SJCRH30 (cell line): ENCODE measurements at regions not wholly inside any gene's neighbourhood (a gene's known extent, or its start where the extent isn't known, plus 50 kb on each side); places are given as distances from the start of the nearest gene placed in this dataset.
A peak's percentile ranks its signal among the peaks of the same experiment; 100 is the strongest.
"Not testable (repeated sequence)": the region's sequence is repeated elsewhere in the genome, so short reads cannot be mapped to it uniquely, and the experiment has no call there.

Experiments used
- DNase-seq, 2 experiments: peaks; one replicate each; pipeline ENCODE4 v3.0.0-alpha.2; 2015 to 2020
- H3K27ac ChIP-seq: fragments of 250-450 bp; sonication (Bioruptor Pico); 2 replicates; pipeline ENCODE4 v1.5.1; 2020; ENCODE audit warnings: mild to moderate bottlenecking, moderate library complexity
- H3K27me3 ChIP-seq: fragments of 250-450 bp; sonication (Bioruptor Pico); 2 replicates; pipeline ENCODE4 v1.5.1; 2020; ENCODE audit warnings: mild to moderate bottlenecking, moderate library complexity
- H3K36me3 ChIP-seq: fragments of 250-450 bp; sonication (Bioruptor Pico); 2 replicates; pipeline ENCODE4 v1.5.1; 2020; ENCODE audit warnings: mild to moderate bottlenecking, moderate library complexity
- H3K4me1 ChIP-seq: fragments of 250-450 bp; sonication (Bioruptor Pico); 2 replicates; pipeline ENCODE4 v1.5.1; 2020; ENCODE audit warnings: mild to moderate bottlenecking, moderate library complexity
- H3K4me3 ChIP-seq: fragments of 250-450 bp; sonication (Bioruptor Pico); 2 replicates; pipeline ENCODE4 v1.5.1; 2020; ENCODE audit warnings: mild to moderate bottlenecking, moderate library complexity
- H3K9me3 ChIP-seq: fragments of 250-450 bp; sonication (Bioruptor Pico); replicated peaks from 2 replicates; pipeline ENCODE4 v1.5.1; 2020; ENCODE audit warnings: mild to moderate bottlenecking, moderate library complexity

DNA sequence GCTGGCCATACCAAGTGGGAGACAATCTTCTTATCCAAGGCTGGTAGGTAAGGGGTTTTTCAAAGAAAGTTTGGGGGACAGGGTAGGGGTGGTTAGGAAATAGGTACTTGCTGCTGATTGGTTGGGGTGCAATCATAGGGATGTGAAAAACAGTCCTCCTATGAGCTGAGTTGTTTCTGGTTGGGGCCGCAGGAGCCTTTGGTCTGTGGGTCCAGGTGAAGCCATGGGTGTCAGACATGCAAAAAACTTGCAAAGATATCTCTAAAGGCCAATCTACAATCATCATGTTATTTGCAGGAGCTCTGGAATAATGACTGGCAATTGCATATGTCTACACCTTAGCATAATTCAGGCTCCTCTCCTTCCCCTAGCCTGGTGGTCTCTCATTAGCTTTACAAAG is 982.3 kb downstream of the DIPK2A start:
- H3K36me3 ChIP-seq = no peaks in the 10 kb centered on the region
- no peak overlapping the region for H3K27ac ChIP-seq
- no peaks in the 10 kb centered on the region for H3K27me3 ChIP-seq
- H3K4me1 ChIP-seq = no peaks in the 10 kb centered on the region
- DNase-seq = no peak
- H3K4me3 ChIP-seq = no peak overlapping the region
- no peaks in the 10 kb centered on the region for H3K9me3 ChIP-seq

DNA sequence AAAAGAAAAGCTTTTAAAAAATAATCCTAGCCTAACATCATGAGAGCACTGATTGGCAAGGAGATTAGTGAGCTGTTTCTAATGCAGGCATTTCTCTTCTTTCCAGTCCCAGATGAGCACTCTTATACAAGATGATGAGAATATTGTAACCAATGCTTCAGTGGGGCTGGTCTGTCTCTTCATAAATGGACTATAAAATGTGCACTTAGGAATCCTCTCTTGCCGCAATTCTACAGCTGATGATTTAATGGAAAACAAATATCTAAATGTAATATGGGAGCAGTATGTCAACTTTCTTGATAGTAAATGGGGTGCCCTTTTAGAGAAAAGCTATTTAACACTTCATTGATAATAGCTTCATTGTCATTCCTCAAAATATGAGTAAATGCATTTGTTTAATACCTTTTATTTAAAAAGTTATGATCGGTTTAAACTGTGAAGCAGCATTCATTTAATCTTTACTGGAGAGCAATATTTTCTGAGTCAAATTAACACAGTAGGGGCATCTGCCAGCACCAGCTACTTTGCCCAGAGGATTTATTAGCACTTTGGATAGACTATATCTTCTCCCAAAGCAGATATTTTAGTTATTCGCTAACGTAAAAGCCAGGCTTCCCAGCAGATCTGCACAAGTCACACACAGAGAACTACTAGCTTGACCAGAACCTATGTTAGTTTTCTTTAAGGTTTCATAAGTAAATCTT is 985.9 kb downstream of the DIPK2A start:
- Histone ChIP-seq H3K27ac (no peak overlapping the region), H3K9me3 (no peaks in the 10 kb centered on the region), H3K36me3 (no peaks in the 10 kb centered on the region), H3K27me3 (no peaks in the 10 kb centered on the region), H3K4me3 (no peak overlapping the region), H3K4me1 (no peaks in the 10 kb centered on the region)
- no peak for DNase-seq

DNA sequence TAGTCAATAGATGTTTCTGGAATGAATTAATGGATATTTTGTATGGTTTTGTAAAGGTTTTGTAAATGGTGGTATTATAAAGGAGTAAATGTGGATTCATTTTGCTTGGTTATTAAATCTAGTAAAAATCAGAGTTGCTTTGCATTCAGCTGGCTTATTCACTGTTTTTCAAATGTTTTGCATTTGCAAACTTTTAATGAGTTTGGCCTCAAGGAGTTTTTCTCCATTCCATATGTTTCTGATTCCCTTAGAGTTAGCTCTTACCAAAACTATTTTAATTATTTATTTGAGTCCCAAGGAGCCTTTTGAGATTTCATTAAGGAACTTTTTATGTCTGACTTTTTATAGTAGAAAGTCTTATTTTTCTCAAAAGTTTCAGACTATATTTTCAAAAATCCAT is 992.2 kb downstream of the DIPK2A start:
- no peak overlapping the region for H3K4me3 ChIP-seq

DNA sequence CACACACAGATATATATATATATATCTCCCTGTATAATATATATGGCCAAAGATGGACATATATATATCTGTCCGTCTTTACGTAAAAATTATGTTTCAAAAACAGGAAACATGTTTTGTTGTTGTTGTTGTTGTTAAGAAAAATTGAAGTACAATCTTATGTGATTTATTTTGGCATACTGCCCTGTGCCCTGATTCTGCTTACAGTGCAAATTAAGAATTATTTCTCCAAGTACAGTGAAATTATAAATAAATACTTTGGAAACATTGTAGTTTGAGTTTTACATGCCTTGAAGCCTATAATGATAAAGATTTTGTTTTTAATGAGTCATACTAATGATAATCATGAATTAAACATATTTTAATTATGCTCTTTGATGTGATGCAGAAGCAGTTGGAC is 994.9 kb downstream of the DIPK2A start:
- H3K27me3 ChIP-seq = no peaks in the 10 kb centered on the region
- H3K4me3 ChIP-seq = no peak overlapping the region
- DNase-seq = no peak
- no peak overlapping the region for H3K27ac ChIP-seq
- no peaks in the 10 kb centered on the region for H3K9me3 ChIP-seq
- H3K36me3 ChIP-seq = no peaks in the 10 kb centered on the region
- H3K4me1 ChIP-seq = no peaks in the 10 kb centered on the region

More for the DNA sequence above, 992.2 kb downstream of the DIPK2A start:
- Histone ChIP-seq H3K4me1 (no peaks in the 10 kb centered on the region), H3K36me3 (no peaks in the 10 kb centered on the region), H3K27me3 (no peaks in the 10 kb centered on the region), H3K9me3 (no peaks in the 10 kb centered on the region), H3K27ac (no peak overlapping the region)
- DNase-seq = no peak

DNA sequence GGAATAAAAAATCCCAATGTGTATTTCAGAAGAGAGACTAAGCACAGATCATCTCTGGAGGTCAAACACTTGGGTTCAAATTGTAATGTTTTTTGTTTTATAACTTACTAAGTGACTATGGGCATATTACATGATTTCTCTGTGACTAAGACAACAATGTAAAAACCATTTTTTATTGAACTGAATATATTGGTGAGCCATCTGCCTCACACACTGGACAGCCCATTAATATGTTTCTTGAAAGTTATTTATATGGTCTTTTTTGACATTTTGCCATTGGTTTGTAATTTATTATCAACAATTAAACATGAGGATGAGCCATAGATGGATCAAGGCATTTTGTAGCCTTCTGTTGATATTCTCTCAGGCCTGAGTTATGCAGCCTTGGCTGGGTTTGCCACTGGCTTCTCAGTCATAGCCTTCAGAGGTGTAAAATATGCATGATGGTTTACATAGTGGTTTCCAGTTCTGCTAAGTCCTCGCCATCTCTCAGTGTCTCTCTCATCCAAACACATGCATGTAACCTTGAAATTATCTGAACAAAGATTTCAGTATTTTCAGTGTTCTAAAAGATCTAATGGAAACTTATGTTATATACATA is 997.2 kb downstream of the DIPK2A start:
- Histone ChIP-seq H3K27me3 (no peaks in the 10 kb centered on the region), H3K4me3 (no peak overlapping the region), H3K27ac (no peak overlapping the region), H3K4me1 (no peaks in the 10 kb centered on the region), H3K36me3 (no peaks in the 10 kb centered on the region), H3K9me3 (no peaks in the 10 kb centered on the region)
- no peak for DNase-seq

DNA sequence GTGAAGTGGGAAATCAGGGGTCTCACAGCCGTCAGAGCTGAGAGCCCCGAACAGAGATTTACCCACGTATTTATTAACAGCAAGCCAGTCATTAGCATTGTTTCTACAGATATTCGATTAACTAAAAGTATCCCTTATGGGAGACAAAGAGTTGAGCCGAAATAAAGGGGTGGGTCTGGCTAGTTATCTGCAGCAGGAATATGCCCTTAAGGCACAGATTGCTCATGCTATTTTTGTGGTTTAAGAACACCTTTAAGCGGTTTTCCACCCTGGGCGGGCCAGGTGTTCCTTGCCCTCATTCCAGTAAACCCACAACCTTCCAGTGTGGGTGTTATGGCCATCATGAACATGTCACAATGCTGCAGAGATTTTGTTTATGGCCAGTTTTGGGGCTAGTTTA is 1012.9 kb downstream of the DIPK2A start:
- H3K27ac ChIP-seq, H3K4me1 ChIP-seq, H3K36me3 ChIP-seq, H3K27me3 ChIP-seq, H3K4me3 ChIP-seq, DNase-seq, H3K9me3 ChIP-seq: not testable (repeated sequence)

DNA sequence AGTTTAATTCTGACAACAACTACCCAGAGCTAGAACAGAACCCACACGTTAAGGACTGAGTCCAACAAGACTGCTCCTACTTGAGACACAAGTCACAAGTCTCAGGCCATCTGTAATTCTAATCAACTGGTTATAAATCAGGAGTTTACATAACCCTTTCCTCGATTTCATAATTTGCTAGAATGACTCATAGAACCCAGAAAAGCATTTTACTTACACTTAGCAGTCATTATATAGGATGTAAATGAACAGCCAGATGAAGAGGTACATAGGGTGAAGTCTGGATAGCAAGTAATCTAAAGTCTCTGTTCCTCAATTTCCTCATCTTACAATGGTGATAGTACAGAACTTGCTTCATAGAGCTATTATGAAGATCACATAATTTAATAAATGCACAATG is 1018.2 kb downstream of the DIPK2A start:
- Histone ChIP-seq H3K4me1 (no peaks in the 10 kb centered on the region), H3K27ac (no peak overlapping the region), H3K9me3 (no peaks in the 10 kb centered on the region), H3K4me3 (no peak overlapping the region), H3K27me3 (no peaks in the 10 kb centered on the region), H3K36me3 (no peaks in the 10 kb centered on the region)
- DNase-seq = no peak

DNA sequence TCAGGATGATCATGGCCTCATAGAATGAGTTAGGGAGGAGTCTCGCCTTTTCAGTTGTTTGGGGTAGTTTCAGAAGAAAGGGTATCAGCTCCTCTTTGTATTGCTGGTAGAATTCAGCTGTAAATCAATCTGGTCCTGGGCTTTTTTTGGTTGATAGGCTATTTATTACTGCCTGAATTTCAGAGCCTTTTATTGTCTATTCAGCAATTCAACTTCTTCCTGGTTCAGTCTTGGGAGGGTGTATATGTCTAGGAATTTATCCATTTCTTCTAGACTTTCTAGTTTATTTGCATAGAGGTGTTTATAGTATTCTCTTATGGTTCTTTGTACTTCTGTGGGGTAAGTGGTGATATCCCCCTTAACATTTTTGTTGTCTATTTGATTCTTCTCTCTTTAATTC is 1024.2 kb downstream of the DIPK2A start:
- no peaks in the 10 kb centered on the region for H3K27me3 ChIP-seq
- no peak overlapping the region for H3K27ac ChIP-seq
- no peak overlapping the region for H3K4me3 ChIP-seq
- DNase-seq = no peak
- no peaks in the 10 kb centered on the region for H3K9me3 ChIP-seq
- no peaks in the 10 kb centered on the region for H3K4me1 ChIP-seq
- H3K36me3 ChIP-seq = no peaks in the 10 kb centered on the region

DNA sequence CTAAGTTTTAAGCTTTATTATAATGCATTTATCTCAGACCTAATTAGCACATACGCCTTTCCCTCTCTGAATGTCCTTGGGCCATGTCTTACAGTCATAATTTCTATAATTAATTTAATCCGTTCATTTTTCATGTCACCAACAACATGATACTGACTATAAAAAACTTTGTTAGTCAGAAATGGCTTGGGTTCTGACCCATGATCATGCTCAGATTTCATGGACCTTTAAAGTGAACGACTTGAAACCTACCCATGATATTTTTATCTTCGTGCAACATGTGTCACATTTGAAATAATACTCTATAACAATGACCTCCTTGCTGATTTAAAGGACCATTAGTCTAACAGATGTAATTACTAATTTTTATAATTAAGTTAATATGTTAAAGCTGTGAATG is 1033.8 kb downstream of the DIPK2A start:
- Histone ChIP-seq H3K4me3 (no peak overlapping the region), H3K9me3 (no peaks in the 10 kb centered on the region), H3K27me3 (no peaks in the 10 kb centered on the region), H3K27ac (no peak overlapping the region), H3K36me3 (no peaks in the 10 kb centered on the region), H3K4me1 (no peaks in the 10 kb centered on the region)
- DNase-seq = no peak

DNA sequence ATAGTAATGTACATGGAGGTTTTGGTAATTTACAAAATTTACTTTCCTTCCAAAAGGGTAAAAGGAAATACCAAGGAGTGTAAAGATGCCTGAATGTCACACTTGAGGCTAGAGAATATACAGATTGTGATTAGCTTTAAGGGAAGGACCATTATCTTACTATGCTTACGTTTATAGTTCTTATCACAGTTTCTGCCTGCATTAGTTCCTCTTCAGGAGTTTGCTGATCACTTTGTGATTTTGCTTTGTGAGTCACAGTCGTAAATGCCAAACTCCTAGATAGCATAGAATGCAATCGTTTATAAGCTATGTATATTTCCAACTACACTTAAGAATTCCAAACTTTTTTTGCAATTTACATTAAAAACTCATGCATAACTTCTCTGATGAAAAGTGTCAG is 1034.6 kb downstream of the DIPK2A start:
- Histone ChIP-seq H3K27me3 (no peaks in the 10 kb centered on the region), H3K27ac (no peak overlapping the region), H3K4me3 (no peak overlapping the region), H3K9me3 (no peaks in the 10 kb centered on the region), H3K4me1 (no peaks in the 10 kb centered on the region), H3K36me3 (no peaks in the 10 kb centered on the region)
- no peak for DNase-seq

DNA sequence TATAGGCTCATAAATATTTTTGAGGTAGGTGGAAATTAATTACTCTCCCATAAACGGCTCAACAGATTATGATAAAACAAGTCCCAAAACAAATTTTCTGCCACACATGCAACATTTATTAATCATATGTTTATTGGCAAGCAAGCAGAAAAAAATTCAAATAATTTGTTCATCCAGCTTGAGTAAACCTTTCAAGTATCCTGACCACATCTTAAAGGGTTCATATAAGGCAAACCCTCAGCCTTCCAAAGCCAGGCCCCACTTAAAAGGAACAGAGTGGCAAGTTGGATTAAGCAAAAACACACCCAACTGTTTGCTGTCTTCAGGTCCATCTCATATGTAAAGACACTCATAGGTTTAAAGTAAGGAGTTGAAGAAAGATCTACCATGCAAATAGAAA is 1042.3 kb downstream of the DIPK2A start:
- Histone ChIP-seq H3K4me3 (no peak overlapping the region), H3K9me3 (no peaks in the 10 kb centered on the region), H3K36me3 (no peaks in the 10 kb centered on the region), H3K27me3 (no peaks in the 10 kb centered on the region), H3K4me1 (no peaks in the 10 kb centered on the region; the same call in 1 of the 2 replicates), H3K27ac (no peak overlapping the region)
- no peak for DNase-seq

DNA sequence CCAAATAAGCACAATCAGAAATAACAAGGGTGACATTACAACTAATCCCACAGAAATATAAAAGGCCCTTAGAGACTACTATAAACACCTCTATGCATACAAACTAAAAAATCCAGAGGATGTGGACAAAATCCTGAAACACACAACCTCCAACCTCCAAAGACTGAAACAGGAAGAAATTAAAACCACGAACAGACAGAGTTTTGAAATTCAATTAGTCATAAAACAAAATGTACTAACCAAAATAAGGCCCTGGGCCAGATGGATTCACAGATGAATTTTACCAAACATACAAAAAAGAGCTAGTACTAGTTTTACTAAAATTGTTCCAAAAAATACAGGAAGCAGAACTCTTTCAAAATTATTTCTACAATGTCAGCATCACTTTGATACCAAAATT is 1043.6 kb downstream of the DIPK2A start:
- H3K9me3 ChIP-seq = no peaks in the 10 kb centered on the region
- no peaks in the 10 kb centered on the region; the same call in 1 of the 2 replicates for H3K4me1 ChIP-seq
- H3K4me3 ChIP-seq = no peak overlapping the region
- no peaks in the 10 kb centered on the region for H3K27me3 ChIP-seq
- DNase-seq = no peak
- no peak overlapping the region for H3K27ac ChIP-seq
- H3K36me3 ChIP-seq = no peaks in the 10 kb centered on the region

DNA sequence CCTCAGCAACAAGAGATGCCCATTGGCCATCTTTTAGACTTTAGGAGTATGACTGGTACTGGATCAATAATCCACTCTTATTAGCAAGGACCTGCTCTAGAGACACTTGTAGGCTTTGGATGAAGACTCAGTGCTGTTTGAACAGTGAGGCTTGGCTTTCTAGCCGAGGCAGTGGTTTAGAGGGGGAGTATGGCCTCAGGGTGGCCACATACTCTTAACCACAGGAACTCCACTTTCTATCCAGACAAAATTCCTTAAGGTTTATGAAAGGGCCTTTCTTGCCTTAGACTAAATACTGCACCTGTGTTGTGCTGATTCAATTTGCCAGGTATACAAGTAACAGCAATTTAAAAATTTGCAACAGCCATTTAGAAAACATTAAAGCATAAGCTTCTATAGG is 1046.3 kb downstream of the DIPK2A start:
- H3K36me3 ChIP-seq = no peaks in the 10 kb centered on the region
- H3K4me3 ChIP-seq = no peak overlapping the region
- peak; percentile 5 to 28 for DNase-seq
- no peaks in the 10 kb centered on the region for H3K27me3 ChIP-seq
- no peaks in the 10 kb centered on the region; the same call in 1 of the 2 replicates for H3K4me1 ChIP-seq
- H3K9me3 ChIP-seq = no peaks in the 10 kb centered on the region
- H3K27ac ChIP-seq = no peak overlapping the region

DNA sequence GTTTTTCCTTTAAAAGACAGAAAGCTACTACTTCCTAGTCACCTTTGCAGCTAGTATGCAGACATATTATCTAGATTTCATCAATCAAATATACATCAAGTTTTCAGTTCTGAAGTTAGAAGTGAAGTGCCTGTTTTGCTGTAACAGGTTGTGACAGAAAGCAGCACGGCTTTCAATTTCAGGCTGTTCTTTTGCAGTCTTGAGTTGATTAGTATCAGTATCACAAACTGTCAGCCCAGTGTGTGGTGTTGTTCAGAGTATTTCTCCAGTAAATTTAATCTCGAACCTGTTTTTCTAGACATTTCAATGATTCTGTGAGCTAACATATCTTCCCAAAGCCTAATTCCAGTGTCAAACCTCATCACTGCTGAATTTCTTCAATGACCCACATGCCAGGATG is 1050.8 kb downstream of the DIPK2A start:
- Histone ChIP-seq H3K27me3 (no peaks in the 10 kb centered on the region), H3K36me3 (no peaks in the 10 kb centered on the region), H3K27ac (no peak overlapping the region), H3K4me1 (no peaks in the 10 kb centered on the region; the same call in 1 of the 2 replicates), H3K9me3 (no peaks in the 10 kb centered on the region), H3K4me3 (no peak overlapping the region)
- no peak for DNase-seq

DNA sequence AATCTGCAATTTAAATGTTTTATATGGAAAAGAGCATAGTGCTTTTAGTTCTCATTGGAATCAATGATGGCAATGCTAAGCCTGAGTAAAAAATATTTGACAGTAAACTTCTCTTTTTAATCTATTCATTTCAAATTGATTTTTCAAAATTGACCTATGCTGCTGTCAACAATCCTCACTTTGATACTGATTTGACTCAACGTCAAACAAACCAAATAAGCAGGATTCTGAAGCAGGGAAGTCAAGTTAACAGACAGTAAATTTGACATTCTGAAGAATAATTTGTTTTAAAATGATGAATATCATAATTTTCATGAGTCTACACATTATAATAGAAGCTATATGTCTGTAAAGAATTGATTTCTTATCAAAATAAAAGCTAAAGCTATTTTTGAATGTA is 1053.1 kb downstream of the DIPK2A start:
- DNase-seq = no peak
- Histone ChIP-seq H3K36me3 (no peaks in the 10 kb centered on the region), H3K9me3 (no peaks in the 10 kb centered on the region), H3K4me1 (no peaks in the 10 kb centered on the region), H3K27me3 (no peaks in the 10 kb centered on the region), H3K4me3 (no peak overlapping the region), H3K27ac (no peak overlapping the region)

DNA sequence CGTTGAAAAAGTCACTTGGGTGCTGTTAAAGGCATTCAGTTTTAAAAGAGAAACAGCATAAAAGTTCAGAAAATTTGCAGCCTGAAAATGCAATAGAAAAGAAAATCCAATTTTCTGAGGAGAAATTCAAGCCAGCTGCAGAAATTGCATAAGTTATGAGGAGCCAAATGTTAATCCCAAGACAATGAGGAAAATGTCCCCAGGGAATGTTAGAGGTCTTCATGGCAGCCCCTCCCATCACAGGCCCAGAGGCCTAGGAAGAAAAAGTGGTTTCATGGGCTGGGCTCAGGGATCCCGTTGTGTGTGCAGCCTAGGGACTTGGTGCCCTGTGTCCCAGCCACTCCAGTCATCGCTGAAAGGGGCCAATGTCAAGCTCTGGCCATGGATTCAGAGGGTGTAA is 1055.6 kb downstream of the DIPK2A start:
- not testable (repeated sequence) for DNase-seq, H3K4me3 ChIP-seq, H3K27me3 ChIP-seq, H3K27ac ChIP-seq, H3K4me1 ChIP-seq, H3K36me3 ChIP-seq, H3K9me3 ChIP-seq
